Tibial nerve (tissue), 4 donors: ENCODE measurements at regions not wholly inside any gene's neighbourhood (a gene's known extent, or its start where the extent isn't known, plus 50 kb on each side); places are given as distances from the start of the nearest gene placed in this dataset.

Experiments used
- DNase-seq, 2 donors: peaks; one replicate each; pipeline ENCODE4 v3.0.0-alpha.2; 2019; ENCODE audit warnings: low spot score in 2 of 2
- H3K27ac ChIP-seq, 4 donors: fragments of 200-600 bp; sonication (generic) in 3 of 4; one replicate each; pipeline ENCODE4 v1.5.1; 2017 to 2019; ENCODE audit warnings: mild to moderate bottlenecking in 1 of 4
- H3K27me3 ChIP-seq, 2 donors: fragments of 200-600 bp; sonication (generic) in 1 of 2; one replicate each; pipeline versions ENCODE4 v1.5.1 to v1.6.0; 2017 to 2019
- H3K36me3 ChIP-seq, 3 donors: fragments of 200-600 bp; sonication (generic); one replicate each; pipeline ENCODE4 v1.5.1; 2018 to 2019
- H3K4me1 ChIP-seq, 4 donors: fragments of 200-600 bp; sonication (generic) in 3 of 4; one replicate each; pipeline ENCODE4 v1.5.1; 2017 to 2019
- H3K4me3 ChIP-seq, 4 donors: fragments of 200-600 bp; sonication (generic) in 3 of 4; one replicate each; pipeline ENCODE4 v1.5.1; 2017 to 2019; ENCODE audit warnings: mild to moderate bottlenecking in 1 of 4, moderate library complexity in 1 of 4
- H3K9me3 ChIP-seq, 4 donors: fragments of 200-600 bp; sonication (generic) in 3 of 4; one replicate each; pipeline ENCODE4 v1.5.1; 2017 to 2019
- CTCF ChIP-seq, 5 experiments: fragments of 200-600 bp in 3 of 5; fragments of 450-650 bp in 2 of 5; sonication (generic) in 3 of 5; IDR thresholded peaks; one replicate each; pipeline ENCODE4 v1.5.1; 2016 to 2019; ENCODE audit warnings: antibody characterized with exemption in 5 of 5, mild to moderate bottlenecking in 3 of 5, moderate library complexity in 2 of 5
- EP300 ChIP-seq, 2 donors: sonication (generic); formaldehyde crosslinking; IDR thresholded peaks; one replicate each; pipeline ENCODE4 v1.6.1; 2017; ENCODE audit warnings: antibody characterized with exemption in 2 of 2, mild to moderate bottlenecking in 1 of 2
- POLR2A ChIP-seq, 2 donors: fragments of 450-650 bp; IDR thresholded peaks; one replicate each; pipeline ENCODE4 v1.6.1; 2017; ENCODE audit warnings: antibody characterized with exemption in 2 of 2, mild to moderate bottlenecking in 2 of 2, moderate library complexity in 2 of 2
- WGBS, 2 donors: methylation state at CpG; one replicate each; pipeline ENCODE4 v1.1.5; 2018; 5-methylcytosine and 5-hydroxymethylcytosine counted together

GRCh38 chr6:165721356-165721755 lies 58.3 kb upstream of the PDE10A start:
- no peak overlapping the region for H3K4me3 ChIP-seq
- H3K27ac ChIP-seq: no peak overlapping the region
- H3K4me1 ChIP-seq: no peaks in the 10 kb centered on the region
- no peaks in the 10 kb centered on the region for H3K27me3 ChIP-seq
- no peaks in the 10 kb centered on the region for H3K9me3 ChIP-seq
- no peak for DNase-seq
- H3K36me3 ChIP-seq: no peaks in the 10 kb centered on the region
- 19 to 34% methylated on average over 3 of the region's 3 CpGs for WGBS, 2 donors
- TF ChIP-seq POLR2A (IDR thresholded peaks at IDR 0.05): no peak

- no peak overlapping the region for H3K4me3 ChIP-seq
- H3K9me3 ChIP-seq: no peaks in the 10 kb centered on the region
- 30 to 44% methylated on average over 4 of the region's 4 CpGs for WGBS, 2 donors
- DNase-seq: no peak
- no peaks in the 10 kb centered on the region for H3K36me3 ChIP-seq
- no peaks in the 10 kb centered on the region for H3K4me1 ChIP-seq
- no peak overlapping the region for H3K27ac ChIP-seq
- H3K27me3 ChIP-seq: no peaks in the 10 kb centered on the region
- no peak for TF ChIP-seq CTCF (IDR thresholded peaks at IDR 0.05)
- TF ChIP-seq EP300 (IDR thresholded peaks at IDR 0.05): no peak
- no peak for TF ChIP-seq POLR2A (IDR thresholded peaks at IDR 0.05)
Observed at GRCh38 chr6:165718491-165718891, 55.5 kb upstream of the PDE10A start.

GRCh38 chr6:165717732-165718465 lies 54.9 kb upstream of the PDE10A start:
- Histone ChIP-seq H3K27ac (no peak overlapping the region), H3K27me3 (no peaks in the 10 kb centered on the region), H3K4me3 (no peak overlapping the region), H3K9me3 (no peaks in the 10 kb centered on the region), H3K36me3 (no peaks in the 10 kb centered on the region), H3K4me1 (no peaks in the 10 kb centered on the region)
- no peak for TF ChIP-seq EP300 (IDR thresholded peaks at IDR 0.05)
- TF ChIP-seq POLR2A (IDR thresholded peaks at IDR 0.05): no peak
- no peak for TF ChIP-seq CTCF (IDR thresholded peaks at IDR 0.05)
- DNase-seq: no peak
- WGBS, 2 donors: 46 to 60% methylated on average over 4 to 5 of the region's 5 CpGs

- H3K9me3 ChIP-seq: no peaks in the 10 kb centered on the region
- no peaks in the 10 kb centered on the region for H3K36me3 ChIP-seq
- no peaks in the 10 kb centered on the region for H3K4me1 ChIP-seq
- no peak for DNase-seq
- TF ChIP-seq POLR2A (IDR thresholded peaks at IDR 0.05): no peak
- no peak for TF ChIP-seq EP300 (IDR thresholded peaks at IDR 0.05)
- TF ChIP-seq CTCF (IDR thresholded peaks at IDR 0.05): no peak
- H3K4me3 ChIP-seq: no peak overlapping the region
- H3K27me3 ChIP-seq: no peaks in the 10 kb centered on the region
- H3K27ac ChIP-seq: no peak overlapping the region
- WGBS, 2 donors: 92 to 94% methylated on average over 4 of the region's 4 CpGs
Observed at GRCh38 chr6:165716886-165717285, 53.8 kb upstream of the PDE10A start.

- TF ChIP-seq POLR2A (IDR thresholded peaks at IDR 0.05): no peak
- H3K4me3 ChIP-seq: no peak overlapping the region
- 88 to 95% methylated on average over 11 of the region's 11 CpGs for WGBS, 2 donors
Observed at GRCh38 chr6:165715428-165715827, 52.4 kb upstream of the PDE10A start.

GRCh38 chr6:165714907-165715306 lies 51.9 kb upstream of the PDE10A start:
- DNase-seq: no peak
- TF ChIP-seq EP300 (IDR thresholded peaks at IDR 0.05) (no peak), POLR2A (IDR thresholded peaks at IDR 0.05) (no peak)
- no peak overlapping the region for H3K27ac ChIP-seq
- no peaks in the 10 kb centered on the region for H3K9me3 ChIP-seq
- H3K27me3 ChIP-seq: no peaks in the 10 kb centered on the region
- no peaks in the 10 kb centered on the region for H3K36me3 ChIP-seq
- H3K4me1 ChIP-seq: no peaks in the 10 kb centered on the region
- WGBS, 2 donors: 92% methylated on average over 18 of the region's 18 CpGs
- H3K4me3 ChIP-seq: no peak overlapping the region

More at GRCh38 chr6:165715428-165715827, 52.4 kb upstream of the PDE10A start:
- Histone ChIP-seq H3K27ac (no peak overlapping the region), H3K36me3 (no peaks in the 10 kb centered on the region), H3K9me3 (no peaks in the 10 kb centered on the region), H3K4me1 (no peaks in the 10 kb centered on the region), H3K27me3 (no peaks in the 10 kb centered on the region)
- no peak for DNase-seq
